ENCODE measurements at regions not wholly inside any gene's neighbourhood (a gene's known extent, or its start where the extent isn't known, plus 50 kb on each side); places are given as distances from the start of the nearest gene placed in this dataset.
"Not testable (repeated sequence)": the region's sequence is repeated elsewhere in the genome, so short reads cannot be mapped to it uniquely, and the experiment has no call there.

DNA sequence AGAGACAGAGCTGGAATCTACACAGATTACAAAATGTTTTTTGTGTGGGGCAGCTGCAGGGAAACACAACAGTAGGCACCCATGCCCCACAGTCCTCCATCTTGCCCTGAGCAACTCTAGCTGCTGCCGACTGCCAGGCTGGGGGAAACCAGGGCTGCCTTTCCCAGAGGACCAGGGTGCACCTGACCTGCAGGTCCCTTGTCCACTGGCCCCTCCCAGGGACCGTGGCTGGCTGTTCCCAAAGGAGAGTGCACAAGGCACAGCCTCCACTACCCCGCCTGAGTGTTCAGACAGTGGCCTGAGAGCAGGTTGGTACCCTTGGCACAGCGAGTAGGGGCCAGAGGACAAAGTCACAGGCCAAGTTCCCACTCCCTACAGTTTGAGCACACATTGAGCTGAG is 181.8 kb downstream of the BARX2 start:
- no peaks in the 10 kb centered on the region for H3K36me3 ChIP-seq (ENCODE audit: control insufficient read depth, insufficient read depth, low read length)
- H3K27me3 ChIP-seq (ENCODE audit: control insufficient read depth, insufficient read depth, low read length) = no peaks in the 10 kb centered on the region
- H3K9me3 ChIP-seq (ENCODE audit: control insufficient read depth, insufficient read depth, low read depth, low read length) = 0 out of 2 replicates have a peak, but pooled peaks cover 3% of the 10 kb centered on the region
- H3K27ac ChIP-seq (ENCODE audit: low read depth, low read length) = no peak overlapping the region
- no peak overlapping the region for H3K9ac ChIP-seq (ENCODE audit: low read length)
- H3K4me1 ChIP-seq (ENCODE audit: control insufficient read depth, insufficient read depth, low read length) = no peaks in the 10 kb centered on the region
- H3K4me3 ChIP-seq (ENCODE audit: low read depth, low read length) = no peak overlapping the region

- Histone ChIP-seq H3K4me3 (ENCODE audit: low read depth, low read length) (no peak overlapping the region), H3K9me3 (ENCODE audit: control insufficient read depth, insufficient read depth, low read depth, low read length) (peaks cover 16% of the 10 kb centered on the region), H3K36me3 (ENCODE audit: control insufficient read depth, insufficient read depth, low read length) (no peaks in the 10 kb centered on the region), H3K27me3 (ENCODE audit: control insufficient read depth, insufficient read depth, low read length) (no peaks in the 10 kb centered on the region), H3K27ac (ENCODE audit: low read depth, low read length) (no peak overlapping the region), H3K9ac (ENCODE audit: low read length) (no peak overlapping the region), H3K4me1 (ENCODE audit: control insufficient read depth, insufficient read depth, low read length) (no peaks in the 10 kb centered on the region)
Measured at GRCh38 chr11:129569007-129569406, 193.4 kb downstream of the BARX2 start.

- H3K36me3 ChIP-seq (ENCODE audit: control insufficient read depth, insufficient read depth, low read length); H3K4me3 ChIP-seq (ENCODE audit: low read depth, low read length); H3K4me1 ChIP-seq (ENCODE audit: control insufficient read depth, insufficient read depth, low read length); H3K27ac ChIP-seq (ENCODE audit: low read depth, low read length); H3K9ac ChIP-seq (ENCODE audit: low read length); H3K27me3 ChIP-seq (ENCODE audit: control insufficient read depth, insufficient read depth, low read length): not testable (repeated sequence)
- peaks cover 16% of the 10 kb centered on the region for H3K9me3 ChIP-seq (ENCODE audit: control insufficient read depth, insufficient read depth, low read depth, low read length)
Measured at GRCh38 chr11:129572667-129573066, 197.0 kb downstream of the BARX2 start.

GRCh38 chr11:129573161-129573560 is 197.5 kb downstream of the BARX2 start:
- Histone ChIP-seq H3K9ac (ENCODE audit: low read length) (no peak overlapping the region), H3K9me3 (ENCODE audit: control insufficient read depth, insufficient read depth, low read depth, low read length) (peaks cover 16% of the 10 kb centered on the region), H3K4me3 (ENCODE audit: low read depth, low read length) (no peak overlapping the region), H3K4me1 (ENCODE audit: control insufficient read depth, insufficient read depth, low read length) (no peaks in the 10 kb centered on the region), H3K36me3 (ENCODE audit: control insufficient read depth, insufficient read depth, low read length) (no peaks in the 10 kb centered on the region), H3K27ac (ENCODE audit: low read depth, low read length) (no peak overlapping the region), H3K27me3 (ENCODE audit: control insufficient read depth, insufficient read depth, low read length) (no peaks in the 10 kb centered on the region)

GRCh38 chr11:129574431-129574830 is 198.8 kb downstream of the BARX2 start:
- peaks cover 8% of the 10 kb centered on the region for H3K9me3 ChIP-seq (ENCODE audit: control insufficient read depth, insufficient read depth, low read depth, low read length)
- no peaks in the 10 kb centered on the region for H3K27me3 ChIP-seq (ENCODE audit: control insufficient read depth, insufficient read depth, low read length)
- no peaks in the 10 kb centered on the region for H3K36me3 ChIP-seq (ENCODE audit: control insufficient read depth, insufficient read depth, low read length)
- H3K4me1 ChIP-seq (ENCODE audit: control insufficient read depth, insufficient read depth, low read length) = no peaks in the 10 kb centered on the region
- no peak overlapping the region for H3K27ac ChIP-seq (ENCODE audit: low read depth, low read length)
- no peak overlapping the region for H3K4me3 ChIP-seq (ENCODE audit: low read depth, low read length)
- H3K9ac ChIP-seq (ENCODE audit: low read length) = no peak overlapping the region

GRCh38 chr11:129576652-129577051 is 201.0 kb downstream of the BARX2 start:
- Histone ChIP-seq H3K9me3 (ENCODE audit: control insufficient read depth, insufficient read depth, low read depth, low read length) (peaks cover 3% of the 10 kb centered on the region; the same call in 1 of the 2 replicates), H3K27ac (ENCODE audit: low read depth, low read length) (no peak overlapping the region), H3K27me3 (ENCODE audit: control insufficient read depth, insufficient read depth, low read length) (no peaks in the 10 kb centered on the region), H3K4me3 (ENCODE audit: low read depth, low read length) (no peak overlapping the region), H3K36me3 (ENCODE audit: control insufficient read depth, insufficient read depth, low read length) (no peaks in the 10 kb centered on the region), H3K4me1 (ENCODE audit: control insufficient read depth, insufficient read depth, low read length) (no peaks in the 10 kb centered on the region), H3K9ac (ENCODE audit: low read length) (no peak overlapping the region)

GRCh38 chr11:129578006-129578405 is 202.4 kb downstream of the BARX2 start:
- no peaks in the 10 kb centered on the region for H3K27me3 ChIP-seq (ENCODE audit: control insufficient read depth, insufficient read depth, low read length)
- no peaks in the 10 kb centered on the region for H3K4me1 ChIP-seq (ENCODE audit: control insufficient read depth, insufficient read depth, low read length)
- no peak overlapping the region for H3K4me3 ChIP-seq (ENCODE audit: low read depth, low read length)
- no peaks in the 10 kb centered on the region; the same call in 1 of the 2 replicates for H3K9me3 ChIP-seq (ENCODE audit: control insufficient read depth, insufficient read depth, low read depth, low read length)
- no peak overlapping the region for H3K27ac ChIP-seq (ENCODE audit: low read depth, low read length)
- H3K9ac ChIP-seq (ENCODE audit: low read length) = no peak overlapping the region
- no peaks in the 10 kb centered on the region for H3K36me3 ChIP-seq (ENCODE audit: control insufficient read depth, insufficient read depth, low read length)

GRCh38 chr11:129580278-129580677 is 204.6 kb downstream of the BARX2 start:
- Histone ChIP-seq H3K27me3 (ENCODE audit: control insufficient read depth, insufficient read depth, low read length) (no peaks in the 10 kb centered on the region), H3K27ac (ENCODE audit: low read depth, low read length) (no peak overlapping the region), H3K9me3 (ENCODE audit: control insufficient read depth, insufficient read depth, low read depth, low read length) (no peaks in the 10 kb centered on the region), H3K9ac (ENCODE audit: low read length) (no peak overlapping the region), H3K4me3 (ENCODE audit: low read depth, low read length) (no peak overlapping the region), H3K4me1 (ENCODE audit: control insufficient read depth, insufficient read depth, low read length) (no peaks in the 10 kb centered on the region), H3K36me3 (ENCODE audit: control insufficient read depth, insufficient read depth, low read length) (no peaks in the 10 kb centered on the region)

- no peak overlapping the region for H3K9ac ChIP-seq (ENCODE audit: low read length)
- no peaks in the 10 kb centered on the region for H3K9me3 ChIP-seq (ENCODE audit: control insufficient read depth, insufficient read depth, low read depth, low read length)
- H3K4me3 ChIP-seq (ENCODE audit: low read depth, low read length) = no peak overlapping the region
- no peaks in the 10 kb centered on the region for H3K27me3 ChIP-seq (ENCODE audit: control insufficient read depth, insufficient read depth, low read length)
- H3K27ac ChIP-seq (ENCODE audit: low read depth, low read length) = no peak overlapping the region
- H3K36me3 ChIP-seq (ENCODE audit: control insufficient read depth, insufficient read depth, low read length) = no peaks in the 10 kb centered on the region
- H3K4me1 ChIP-seq (ENCODE audit: control insufficient read depth, insufficient read depth, low read length) = peaks cover 12% of the 10 kb centered on the region
Measured at GRCh38 chr11:129584316-129584715, 208.7 kb downstream of the BARX2 start.

- Histone ChIP-seq H3K27ac (ENCODE audit: low read depth, low read length) (no peak overlapping the region; the same call in 1 of the 2 replicates), H3K9ac (ENCODE audit: low read length) (no peak overlapping the region), H3K4me3 (ENCODE audit: low read depth, low read length) (no peak overlapping the region; the same call in 1 of the 2 replicates), H3K9me3 (ENCODE audit: control insufficient read depth, insufficient read depth, low read depth, low read length) (no peaks in the 10 kb centered on the region), H3K27me3 (ENCODE audit: control insufficient read depth, insufficient read depth, low read length) (no peaks in the 10 kb centered on the region), H3K36me3 (ENCODE audit: control insufficient read depth, insufficient read depth, low read length) (no peaks in the 10 kb centered on the region), H3K4me1 (ENCODE audit: control insufficient read depth, insufficient read depth, low read length) (peaks cover 47% of the 10 kb centered on the region)
Measured at GRCh38 chr11:129589190-129589860, 213.7 kb downstream of the BARX2 start.

- H3K27ac ChIP-seq (ENCODE audit: low read depth, low read length) = no peak overlapping the region; the same call in 1 of the 2 replicates
- H3K27me3 ChIP-seq (ENCODE audit: control insufficient read depth, insufficient read depth, low read length) = no peaks in the 10 kb centered on the region
- H3K9ac ChIP-seq (ENCODE audit: low read length) = no peak overlapping the region
Measured at GRCh38 chr11:129590030-129590752, 214.5 kb downstream of the BARX2 start.

More at GRCh38 chr11:129590030-129590752, 214.5 kb downstream of the BARX2 start:
- H3K36me3 ChIP-seq (ENCODE audit: control insufficient read depth, insufficient read depth, low read length) = no peaks in the 10 kb centered on the region
- peaks cover 52% of the 10 kb centered on the region for H3K4me1 ChIP-seq (ENCODE audit: control insufficient read depth, insufficient read depth, low read length)
- H3K4me3 ChIP-seq (ENCODE audit: low read depth, low read length) = no peak overlapping the region
- no peaks in the 10 kb centered on the region for H3K9me3 ChIP-seq (ENCODE audit: control insufficient read depth, insufficient read depth, low read depth, low read length)
